H1 (cell line): ENCODE measurements at regions not wholly inside any gene's neighbourhood (a gene's known extent, or its start where the extent isn't known, plus 50 kb on each side); places are given as distances from the start of the nearest gene placed in this dataset.

Source experiments
- CTCF ChIA-PET: fragments of 300-600 bp; sonication (Branson Sonifier 250); formaldehyde crosslinking; loops from one replicate; lab custom pipeline; 2021; ENCODE audit not compliant: partially characterized antibody; lab: Charles Lee
- POLR2A ChIA-PET: fragments of 300-600 bp; sonication (Branson Sonifier 250); formaldehyde crosslinking; loops from one replicate; lab custom pipeline; 2021; ENCODE audit warnings: inconsistent platforms; ENCODE audit not compliant: partially characterized antibody; lab: Charles Lee
- DNase-seq, 2 experiments: peaks; one replicate each; pipeline versions ENCODE4 v3.0.0 to v3.0.0-alpha.2; 2010 to 2022; ENCODE audit warnings: low spot score in 2 of 2, low read depth in 1 of 2, mixed read lengths in 1 of 2
- FAIRE-seq: peaks from 2 replicates; lab custom pipeline; 2011; peaks lifted over from hg19 to GRCh38; lab: Jason Lieb, UNC
- H2AFZ ChIP-seq: 2 replicates; pipeline ENCODE4 v1.8.1; 2012; ENCODE audit warnings: low read length, inconsistent platforms
- H2AK5ac ChIP-seq: 2 replicates; pipeline ENCODE4 v1.6.1; 2013; ENCODE audit warnings: low read depth, low read length
- H2BK120ac ChIP-seq: replicated peaks from 2 replicates; pipeline ENCODE3; 2013; ENCODE audit warnings: low read depth, low read length, inconsistent platforms
- H2BK12ac ChIP-seq: 2 replicates; pipeline ENCODE4 v1.6.1; 2013; ENCODE audit warnings: low read depth, low read length
- H2BK15ac ChIP-seq: 2 replicates; pipeline ENCODE4 v1.6.1; 2013; ENCODE audit warnings: low read length
- H2BK20ac ChIP-seq: 2 replicates; pipeline ENCODE4 v1.6.1; 2013; ENCODE audit warnings: low read length
- H2BK5ac ChIP-seq: 2 replicates; pipeline ENCODE4 v1.6.1; 2013; ENCODE audit warnings: low read depth, low read length
- H3K14ac ChIP-seq: 2 replicates; pipeline ENCODE4 v1.6.1; 2013; ENCODE audit warnings: inconsistent platforms; ENCODE audit not compliant: insufficient read length
- H3K18ac ChIP-seq: 2 replicates; pipeline ENCODE4 v1.6.1; 2013; ENCODE audit warnings: low read length; ENCODE audit errors: extremely low read depth
- H3K23ac ChIP-seq: 2 replicates; pipeline ENCODE4 v1.6.1; 2013; ENCODE audit warnings: inconsistent platforms; ENCODE audit not compliant: insufficient read length
- H3K23me2 ChIP-seq: 2 replicates; pipeline ENCODE4 v1.6.1; 2013; ENCODE audit warnings: low read depth, low read length
- H3K27ac ChIP-seq: 2 replicates; pipeline ENCODE4 v1.6.1; 2011; ENCODE audit warnings: low read depth, low read length, inconsistent platforms
- H3K27me3 ChIP-seq, 4 experiments: replicated peaks in 1 of 4; 1 replicate in 1 of 4; 2 replicates in 3 of 4; pipeline versions ENCODE4 v1.6.1 to v1.8.1; 2011 to 2013; ENCODE audit warnings: low read length in 3 of 4, mild to moderate bottlenecking in 3 of 4, inconsistent platforms in 2 of 4, mixed read lengths in 2 of 4, moderate library complexity in 1 of 4; ENCODE audit not compliant: control insufficient read depth in 3 of 4, insufficient read depth in 3 of 4; ENCODE audit errors: extremely low read depth in 1 of 4
- H3K36me3 ChIP-seq, 4 experiments: 2 replicates each; pipeline versions ENCODE4 v1.6.1 to v1.8.1; 2011 to 2013; ENCODE audit warnings: mild to moderate bottlenecking in 4 of 4, low read length in 3 of 4, moderate library complexity in 2 of 4, control low read depth in 1 of 4, inconsistent platforms in 1 of 4; ENCODE audit not compliant: insufficient read depth in 4 of 4, control insufficient read depth in 2 of 4
- H3K4ac ChIP-seq: replicated peaks from 2 replicates; pipeline ENCODE3; 2013; ENCODE audit warnings: low read length, low read depth, mixed read lengths, inconsistent platforms; ENCODE audit not compliant: insufficient read length
- H3K4me1 ChIP-seq, 4 experiments: replicated peaks in 1 of 4; 1 replicate in 1 of 4; 2 replicates in 3 of 4; pipeline versions ENCODE4 v1.6.1 to v1.8.1; 2011 to 2013; ENCODE audit warnings: low read length in 3 of 4, inconsistent platforms in 2 of 4, mixed read lengths in 1 of 4; ENCODE audit not compliant: insufficient read depth in 4 of 4, control insufficient read depth in 3 of 4
- H3K4me2 ChIP-seq, 2 experiments: 2 replicates each; pipeline versions ENCODE4 v1.6.1 to v1.8.1; 2011 to 2013; ENCODE audit warnings: low read depth in 2 of 2, low read length in 2 of 2, control low read depth in 1 of 2, inconsistent platforms in 1 of 2, mild to moderate bottlenecking in 1 of 2; ENCODE audit not compliant: insufficient read depth in 1 of 2
- H3K4me3 ChIP-seq, 4 experiments: fragments of 200-600, 300-600 bp in 1 of 4; sonication (generic), shearing (Covaris generic), sonication (Bioruptor Twin) in 1 of 4; 2 replicates each; pipeline versions ENCODE4 v1.5.1 to v1.8.1; 2011 to 2016; ENCODE audit warnings: low read length in 4 of 4, low read depth in 3 of 4, control low read depth in 2 of 4, inconsistent platforms in 2 of 4, mild to moderate bottlenecking in 2 of 4, mixed read lengths in 1 of 4, moderate library complexity in 1 of 4; ENCODE audit not compliant: insufficient read depth in 2 of 4; ENCODE audit errors: extremely low read depth in 1 of 4
- H3K56ac ChIP-seq: replicated peaks from 2 replicates; pipeline ENCODE3; 2013; ENCODE audit warnings: low read depth, mild to moderate bottlenecking, mixed read lengths, low read length, inconsistent platforms; ENCODE audit not compliant: insufficient read length
- H3K79me1 ChIP-seq: 2 replicates; pipeline ENCODE4 v1.6.1; 2013; ENCODE audit warnings: low read depth, low read length, control low read depth
- H3K79me2 ChIP-seq, 2 experiments: 2 replicates each; pipeline versions ENCODE4 v1.6.1 to v1.8.1; 2012 to 2013; ENCODE audit warnings: low read length in 2 of 2, mild to moderate bottlenecking in 2 of 2, inconsistent platforms in 1 of 2; ENCODE audit not compliant: insufficient read depth in 2 of 2, control insufficient read depth in 1 of 2
- H3K9ac ChIP-seq, 4 experiments: replicated peaks in 1 of 4; 1 replicate in 1 of 4; 2 replicates in 3 of 4; pipeline versions ENCODE4 v1.6.1 to v1.8.1; 2011 to 2013; ENCODE audit warnings: low read depth in 3 of 4, low read length in 3 of 4, control low read depth in 2 of 4, mild to moderate bottlenecking in 2 of 4, moderate library complexity in 2 of 4, inconsistent platforms in 1 of 4; ENCODE audit errors: extremely low read depth in 1 of 4
- H3K9me3 ChIP-seq, 2 experiments: 2 replicates each; pipeline versions ENCODE4 v1.6.1 to v1.8.1; 2012 to 2013; ENCODE audit warnings: mild to moderate bottlenecking in 2 of 2, moderate library complexity in 2 of 2, control low read depth in 1 of 2, inconsistent platforms in 1 of 2, low read depth in 1 of 2, low read length in 1 of 2, mixed read lengths in 1 of 2; ENCODE audit not compliant: insufficient read depth in 2 of 2
- H4K20me1 ChIP-seq, 2 experiments: replicated peaks in 1 of 2; 2 replicates each; pipeline versions ENCODE3 to v1.8.1; 2011 to 2013; ENCODE audit warnings: inconsistent platforms in 2 of 2, low read length in 2 of 2, mild to moderate bottlenecking in 1 of 2; ENCODE audit not compliant: insufficient read depth in 2 of 2, control insufficient read depth in 1 of 2
- H4K5ac ChIP-seq: 2 replicates; pipeline ENCODE4 v1.6.1; 2013; ENCODE audit warnings: low read length, low read depth, mixed read lengths, inconsistent platforms; ENCODE audit not compliant: insufficient read length
- H4K8ac ChIP-seq: 2 replicates; pipeline ENCODE4 v1.8.0; 2013; ENCODE audit warnings: mild to moderate bottlenecking, moderate library complexity, low read length, inconsistent platforms; ENCODE audit not compliant: insufficient read depth; ENCODE audit errors: extremely low read depth
- H4K91ac ChIP-seq: replicated peaks from 2 replicates; pipeline ENCODE3; 2013; ENCODE audit warnings: low read length, mixed read lengths, inconsistent platforms; ENCODE audit not compliant: insufficient read length
- ATF2 ChIP-seq: IDR thresholded peaks from 2 replicates; pipeline ENCODE4 v1.6.1; 2012; ENCODE audit warnings: low read length, inconsistent platforms
- MAFK ChIP-seq: IDR thresholded peaks from 2 replicates; pipeline ENCODE4 v1.6.1; 2012; ENCODE audit warnings: low read depth, mild to moderate bottlenecking, improper control_type of control experiment, low read length
- SIX5 ChIP-seq: IDR thresholded peaks from 2 replicates; pipeline ENCODE4 v1.6.1; 2011; ENCODE audit warnings: mild to moderate bottlenecking, low read depth, low read length
- WGBS, 2 experiments: shearing (Covaris generic) in 1 of 2; methylation state at CpG; one replicate each; pipeline versions ENCODE4 v1.1.6 to v1.1.7; 2013 to 2015; ENCODE audit warnings: low lambda C conversion rate in 2 of 2, mixed read lengths in 2 of 2, inconsistent platforms in 1 of 2, low coverage in 1 of 2, missing lambda C conversion rate in 1 of 2; ENCODE audit not compliant: insufficient replicate concordance in 2 of 2, insufficient coverage in 1 of 2, insufficient read length in 1 of 2; ENCODE audit errors: extremely low coverage in 1 of 2, missing lambda C conversion rate in 1 of 2; 5-methylcytosine and 5-hydroxymethylcytosine counted together

- CTCF ChIA-PET = no interaction called here
- no peak overlapping the region for H2AK5ac ChIP-seq
- 89% methylated on average over 2 of the region's 2 CpGs; no CpG with 5 or more reads in 1 of the 2 experiments for WGBS, 2 experiments
- FAIRE-seq (no peak), DNase-seq (no peak)
- no peak overlapping the region for H3K56ac ChIP-seq
- no peak overlapping the region for H3K18ac ChIP-seq
- H2BK5ac ChIP-seq = no peak overlapping the region
- no peak overlapping the region for H4K91ac ChIP-seq
- no peaks in the 10 kb centered on the region for H3K9me3 ChIP-seq
- H3K79me1 ChIP-seq = no peaks in the 10 kb centered on the region
- no peak overlapping the region for H3K14ac ChIP-seq
- no peak overlapping the region for H3K4me2 ChIP-seq
- no peaks in the 10 kb centered on the region for H3K36me3 ChIP-seq
- no peaks in the 10 kb centered on the region for H4K20me1 ChIP-seq
- H3K23me2 ChIP-seq = no peaks in the 10 kb centered on the region
- H3K9ac ChIP-seq = no peak overlapping the region
- H3K23ac ChIP-seq = no peak overlapping the region
- H4K8ac ChIP-seq = no peak overlapping the region
- POLR2A ChIA-PET = no interaction called here
- H3K27me3 ChIP-seq = no peaks in the 10 kb centered on the region
- no peak overlapping the region for H3K27ac ChIP-seq
- H3K79me2 ChIP-seq = no peaks in the 10 kb centered on the region
- no peaks in the 10 kb centered on the region for H3K4me1 ChIP-seq
- no peak overlapping the region for H2BK15ac ChIP-seq
- H2BK12ac ChIP-seq = no peak overlapping the region
- no peak overlapping the region for H2BK120ac ChIP-seq
- H2AFZ ChIP-seq = no peak overlapping the region
- no peak overlapping the region for H4K5ac ChIP-seq
- no peak overlapping the region for H3K4ac ChIP-seq
- no peak overlapping the region for H2BK20ac ChIP-seq
- H3K4me3 ChIP-seq = no peak overlapping the region
- TF ChIP-seq ATF2 (no peak), MAFK (no peak), SIX5 (no peak)
These were observed 415.8 kb downstream of the SETD4 start for GRCh38 chr21:35644523-35644922.
